ENCODE measurements at regions not wholly inside any gene's neighbourhood (a gene's known extent, or its start where the extent isn't known, plus 50 kb on each side); places are given as distances from the start of the nearest gene placed in this dataset.
"Not testable (repeated sequence)": the region's sequence is repeated elsewhere in the genome, so short reads cannot be mapped to it uniquely, and the experiment has no call there.

- no peak for DNase-seq (ENCODE audit: low spot score)
Observed at GRCh38 chr5:158514986-158515359, 584.7 kb downstream of the EBF1 start.

GRCh38 chr5:158514319-158514985 is 585.3 kb downstream of the EBF1 start:
- DNase-seq (ENCODE audit: low spot score), result no peak

- no peak for DNase-seq (ENCODE audit: low spot score)
Observed at GRCh38 chr5:158513490-158514318, 586.0 kb downstream of the EBF1 start.

- no peak for DNase-seq (ENCODE audit: low spot score)
Observed at GRCh38 chr5:158511454-158511853, 588.3 kb downstream of the EBF1 start.

GRCh38 chr5:158510479-158510878 is 589.2 kb downstream of the EBF1 start:
- no peak for DNase-seq (ENCODE audit: low spot score)

GRCh38 chr5:158506648-158507047 is 593.1 kb downstream of the EBF1 start:
- no peak for DNase-seq (ENCODE audit: low spot score)

- no peak for DNase-seq (ENCODE audit: low spot score)
Observed at GRCh38 chr5:158502686-158503085, 597.0 kb downstream of the EBF1 start.

GRCh38 chr5:158499892-158500418 is 599.8 kb downstream of the EBF1 start:
- no peak for DNase-seq (ENCODE audit: low spot score)

- DNase-seq (ENCODE audit: low spot score), result no peak
Observed at GRCh38 chr5:158499075-158499891, 600.4 kb downstream of the EBF1 start.

- no peak for DNase-seq (ENCODE audit: low spot score)
Observed at GRCh38 chr5:158496624-158497023, 603.1 kb downstream of the EBF1 start.

GRCh38 chr5:158494541-158494940 is 605.2 kb downstream of the EBF1 start:
- no peak for DNase-seq (ENCODE audit: low spot score)

- DNase-seq (ENCODE audit: low spot score), result not testable (repeated sequence)
Observed at GRCh38 chr5:158494044-158494443, 605.7 kb downstream of the EBF1 start.

- no peak for DNase-seq (ENCODE audit: low spot score)
Observed at GRCh38 chr5:158492841-158493242, 606.9 kb downstream of the EBF1 start.

GRCh38 chr5:158492136-158492535 is 607.6 kb downstream of the EBF1 start:
- no peak for DNase-seq (ENCODE audit: low spot score)

GRCh38 chr5:158487664-158488063 is 612.1 kb downstream of the EBF1 start:
- no peak for DNase-seq (ENCODE audit: low spot score)

- DNase-seq (ENCODE audit: low spot score), result no peak
Observed at GRCh38 chr5:158487156-158487555, 612.6 kb downstream of the EBF1 start.

GRCh38 chr5:158486566-158486965 is 613.1 kb downstream of the EBF1 start:
- no peak for DNase-seq (ENCODE audit: low spot score)

GRCh38 chr5:158485604-158486081 is 614.1 kb downstream of the EBF1 start:
- no peak for DNase-seq (ENCODE audit: low spot score)

GRCh38 chr5:158485047-158485446 is 614.7 kb downstream of the EBF1 start:
- DNase-seq (ENCODE audit: low spot score), result no peak

- no peak for DNase-seq (ENCODE audit: low spot score)
Observed at GRCh38 chr5:158484150-158484549, 615.6 kb downstream of the EBF1 start.

GRCh38 chr5:158483281-158483860 is 616.3 kb downstream of the EBF1 start:
- no peak for DNase-seq (ENCODE audit: low spot score)

- no peak for DNase-seq (ENCODE audit: low spot score)
Observed at GRCh38 chr5:158482125-158482524, 617.6 kb downstream of the EBF1 start.

Data from HuH-7 (cell line).